Neural progenitor cell (in vitro differentiated cells): ENCODE measurements at regions not wholly inside any gene's neighbourhood (a gene's known extent, or its start where the extent isn't known, plus 50 kb on each side); places are given as distances from the start of the nearest gene placed in this dataset.

Source experiments
- DNase-seq: peaks from one replicate; pipeline ENCODE4 v3.0.0-alpha.2; 2016; ENCODE audit warnings: low spot score
- H2AFZ ChIP-seq: fragments of 200-600 bp; sonication (generic); replicated peaks from 2 replicates; pipeline ENCODE4 v1.6.1; 2016; ENCODE audit warnings: antibody characterized with exemption
- H3F3A ChIP-seq: fragments of 200-600 bp; sonication (generic); 2 replicates; pipeline ENCODE4 v1.6.1; 2016; ENCODE audit warnings: antibody characterized with exemption, low read depth
- H3K27ac ChIP-seq: fragments of 200-600 bp; sonication (generic); 2 replicates; pipeline ENCODE4 v1.5.1; 2016; ENCODE audit warnings: mild to moderate bottlenecking
- H3K27me3 ChIP-seq: fragments of 200-600 bp; sonication (generic); 2 replicates; pipeline ENCODE4 v1.6.1; 2016; ENCODE audit warnings: mild to moderate bottlenecking, moderate library complexity
- H3K36me3 ChIP-seq: fragments of 200-600 bp; sonication (generic); 2 replicates; pipeline ENCODE4 v1.5.1; 2016
- H3K4me1 ChIP-seq: fragments of 200-600 bp; sonication (generic); 2 replicates; pipeline ENCODE4 v1.6.1; 2016; ENCODE audit warnings: mixed run types
- H3K4me2 ChIP-seq: fragments of 200-600 bp; sonication (generic); 2 replicates; pipeline ENCODE4 v1.6.1; 2016
- H3K4me3 ChIP-seq: fragments of 200-600 bp; sonication (generic); 2 replicates; pipeline ENCODE4 v1.5.1; 2016
- H3K79me2 ChIP-seq: fragments of 200-600 bp; sonication (generic); 2 replicates; pipeline ENCODE4 v1.6.1; 2016; ENCODE audit warnings: low read depth
- H3K9ac ChIP-seq: fragments of 200-600 bp; sonication (generic); 2 replicates; pipeline ENCODE4 v1.6.1; 2016
- H3K9me3 ChIP-seq: fragments of 200-600 bp; sonication (generic); 2 replicates; pipeline ENCODE4 v1.5.1; 2016; ENCODE audit warnings: low read depth
- H4K20me1 ChIP-seq: fragments of 200-600 bp; sonication (generic); 2 replicates; pipeline ENCODE4 v1.6.1; 2016; ENCODE audit warnings: low read depth
- H3K27ac Mint-ChIP-seq: 3 replicates; pipeline ENCODE4 v1.8.0; 2021; ENCODE audit warnings: mixed read lengths
- H3K27me3 Mint-ChIP-seq: 2 replicates; pipeline ENCODE4 v1.8.0; 2022; ENCODE audit warnings: low read depth, mild to moderate bottlenecking, inconsistent platforms, moderate library complexity, mixed read lengths; ENCODE audit not compliant: insufficient read depth
- H3K36me3 Mint-ChIP-seq: 3 replicates; pipeline ENCODE4 v1.8.0; 2021; ENCODE audit warnings: mixed read lengths
- H3K4me1 Mint-ChIP-seq: 3 replicates; pipeline ENCODE4 v1.8.0; 2021; ENCODE audit warnings: mixed read lengths
- H3K4me3 Mint-ChIP-seq: 3 replicates; pipeline ENCODE4 v1.8.0; 2021; ENCODE audit warnings: mild to moderate bottlenecking, moderate library complexity, mixed read lengths
- H3K9me3 Mint-ChIP-seq: 3 replicates; pipeline ENCODE4 v1.8.0; 2020; ENCODE audit warnings: mixed read lengths
- CTCF ChIP-seq: fragments of 200-600 bp; sonication (generic); IDR thresholded peaks from 2 replicates; pipeline ENCODE4 v1.5.1; 2017; ENCODE audit warnings: antibody characterized with exemption, mild to moderate bottlenecking
- EZH2 ChIP-seq: fragments of 200-600 bp; sonication (generic); IDR thresholded peaks from 2 replicates; pipeline ENCODE4 v1.6.1; 2017; ENCODE audit warnings: antibody characterized with exemption, mild to moderate bottlenecking, moderate library complexity
- EZH2phosphoT487 ChIP-seq: fragments of 200-600 bp; sonication (generic); IDR thresholded peaks from 2 replicates; pipeline ENCODE4 v1.6.1; 2017; ENCODE audit warnings: antibody characterized with exemption

GRCh38 chr4:38313175-38313574 is 350.8 kb upstream of the KLF3 start:
- no peak for TF ChIP-seq CTCF
- TF ChIP-seq EZH2: no peak
- no peak for TF ChIP-seq EZH2phosphoT487
- H3K79me2 ChIP-seq: no peaks in the 10 kb centered on the region
- H3K4me1 Mint-ChIP-seq: peaks cover 9% of the 10 kb centered on the region
- no peaks in the 10 kb centered on the region for H3K27me3 ChIP-seq
- H3K4me2 ChIP-seq: no peak overlapping the region
- no peak overlapping the region for H3K9ac ChIP-seq
- no peak for DNase-seq
- no peak overlapping the region for H3K27ac Mint-ChIP-seq
- no peaks in the 10 kb centered on the region for H3K9me3 ChIP-seq
- H3K27ac ChIP-seq: no peak overlapping the region
- H3K4me1 ChIP-seq: peaks cover 13% of the 10 kb centered on the region
- H3K36me3 ChIP-seq: no peaks in the 10 kb centered on the region
- no peaks in the 10 kb centered on the region for H4K20me1 ChIP-seq
- H3K4me3 Mint-ChIP-seq: no peak overlapping the region
- H3F3A ChIP-seq: peaks cover under 1% of the 10 kb centered on the region
- H2AFZ ChIP-seq: no peak overlapping the region
- peaks cover 5% of the 10 kb centered on the region for H3K27me3 Mint-ChIP-seq
- peaks cover 5% of the 10 kb centered on the region for H3K9me3 Mint-ChIP-seq
- H3K36me3 Mint-ChIP-seq: no peaks in the 10 kb centered on the region
- H3K4me3 ChIP-seq: no peak overlapping the region

GRCh38 chr4:38313999-38314561 is 349.9 kb upstream of the KLF3 start:
- peaks cover 21% of the 10 kb centered on the region for H3K4me1 ChIP-seq
- no peak for DNase-seq
- Mint-ChIP-seq H3K4me3 (no peak overlapping the region), H3K27ac (no peak overlapping the region), H3K4me1 (peaks cover 15% of the 10 kb centered on the region), H3K27me3 (peaks cover 5% of the 10 kb centered on the region), H3K36me3 (no peaks in the 10 kb centered on the region), H3K9me3 (peaks cover 5% of the 10 kb centered on the region)
- no peak overlapping the region for H2AFZ ChIP-seq
- H3K9ac ChIP-seq: no peak overlapping the region
- H3K36me3 ChIP-seq: no peaks in the 10 kb centered on the region
- no peaks in the 10 kb centered on the region for H4K20me1 ChIP-seq
- H3K9me3 ChIP-seq: no peaks in the 10 kb centered on the region
- H3K27me3 ChIP-seq: no peaks in the 10 kb centered on the region
- no peaks in the 10 kb centered on the region for H3K79me2 ChIP-seq
- TF ChIP-seq EZH2 (no peak), CTCF (no peak), EZH2phosphoT487 (no peak)
- no peak overlapping the region for H3K4me3 ChIP-seq
- no peak overlapping the region for H3K27ac ChIP-seq
- H3K4me2 ChIP-seq: no peak overlapping the region
- peaks cover 9% of the 10 kb centered on the region for H3F3A ChIP-seq

GRCh38 chr4:38314663-38315062 is 349.3 kb upstream of the KLF3 start:
- Histone ChIP-seq H3K27ac (no peak overlapping the region), H3K9ac (no peak overlapping the region), H3K9me3 (no peaks in the 10 kb centered on the region), H3K4me1 (peaks cover 26% of the 10 kb centered on the region), H3K36me3 (no peaks in the 10 kb centered on the region), H3K4me2 (no peak overlapping the region), H2AFZ (no peak overlapping the region), H3K79me2 (no peaks in the 10 kb centered on the region), H3F3A (peaks cover 15% of the 10 kb centered on the region), H3K27me3 (no peaks in the 10 kb centered on the region), H4K20me1 (no peaks in the 10 kb centered on the region), H3K4me3 (no peak overlapping the region)
- no peak for DNase-seq
- Mint-ChIP-seq H3K4me3 (no peak overlapping the region), H3K9me3 (peaks cover 5% of the 10 kb centered on the region), H3K27me3 (peaks cover 5% of the 10 kb centered on the region), H3K4me1 (peaks cover 20% of the 10 kb centered on the region), H3K36me3 (no peaks in the 10 kb centered on the region), H3K27ac (no peak overlapping the region)
- TF ChIP-seq EZH2phosphoT487 (no peak), CTCF (no peak), EZH2 (no peak)
